Suppressor macrophage treated with lipopolysaccharide for 4 hours (primary cell): ENCODE measurements at regions not wholly inside any gene's neighbourhood (a gene's known extent, or its start where the extent isn't known, plus 50 kb on each side); places are given as distances from the start of the nearest gene placed in this dataset.

Source experiments
- DNase-seq: peaks from one replicate; pipeline ENCODE4 v3.0.0-alpha.2; 2020

- no peak for DNase-seq
These were observed 283.8 kb downstream of the MRPL39 start for GRCh38 chr21:25323356-25323949.

DNA sequence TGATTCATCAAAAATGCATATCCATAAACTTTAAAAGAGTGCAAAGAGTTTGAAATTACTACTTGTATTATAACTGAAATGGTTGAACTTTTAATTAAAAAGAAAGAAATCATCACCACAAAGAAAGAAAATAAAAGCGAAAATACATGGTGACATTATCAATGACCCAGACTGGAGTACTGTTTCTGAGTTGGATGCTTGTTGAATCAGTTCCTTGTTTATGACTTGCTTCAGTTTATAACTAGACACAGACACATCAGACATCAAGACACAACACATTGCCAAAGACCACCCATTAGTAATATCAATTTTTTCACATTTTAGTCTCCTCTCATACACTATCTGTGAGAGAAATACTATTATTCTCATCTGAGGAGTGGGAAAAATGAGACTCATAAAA lies 293.0 kb downstream of the MRPL39 start:
- DNase-seq = peak; percentile 4

GRCh38 chr21:25313829-25314228 lies 293.5 kb downstream of the MRPL39 start:
- peak; percentile 16 for DNase-seq

- no peak for DNase-seq
These were observed 299.8 kb downstream of the MRPL39 start for GRCh38 chr21:25307489-25307888.

- no peak for DNase-seq
These were observed 302.7 kb downstream of the MRPL39 start for GRCh38 chr21:25304611-25305010.

DNA sequence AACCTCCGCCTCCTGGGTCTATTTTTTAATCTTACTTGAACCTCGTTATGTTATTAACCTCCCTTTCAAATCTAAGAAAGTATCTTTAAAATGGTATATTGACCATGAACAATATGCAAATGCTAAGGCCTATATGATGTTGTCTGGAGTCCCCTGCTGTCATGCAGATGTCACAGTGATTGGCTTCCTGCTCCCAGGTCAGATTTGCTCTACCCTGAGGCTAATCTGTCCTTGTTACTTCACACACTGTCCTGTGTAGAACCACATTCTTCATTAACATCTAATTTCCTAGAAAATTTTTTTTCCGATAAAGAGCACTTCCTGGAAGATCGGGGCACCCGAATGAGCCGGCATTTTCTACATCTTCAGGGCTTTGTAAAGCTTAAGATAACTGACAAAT lies 306.6 kb downstream of the MRPL39 start:
- no peak for DNase-seq

GRCh38 chr21:25298512-25299491 lies 308.5 kb downstream of the MRPL39 start:
- no peak for DNase-seq

GRCh38 chr21:25297117-25297516 lies 310.2 kb downstream of the MRPL39 start:
- DNase-seq = no peak

DNA sequence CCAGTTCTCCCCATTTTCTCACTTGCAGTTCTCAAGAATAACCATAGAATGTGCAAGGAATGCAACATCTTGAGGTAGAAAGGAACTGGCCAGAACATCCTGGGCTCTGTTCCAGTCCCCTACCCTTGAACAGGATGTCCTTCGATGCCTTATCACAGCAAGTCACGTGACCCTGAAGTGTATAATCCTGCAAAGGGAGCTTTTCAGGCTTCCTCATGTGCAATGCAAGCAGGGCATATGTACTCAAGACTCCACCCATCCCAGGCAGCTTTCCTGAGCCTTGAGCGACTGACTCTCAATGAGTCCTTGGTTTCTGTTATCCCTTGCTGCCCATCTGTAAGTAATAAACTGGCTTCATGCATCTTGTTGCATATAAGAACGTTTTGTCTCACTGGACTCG lies 311.0 kb downstream of the MRPL39 start:
- no peak for DNase-seq

DNA sequence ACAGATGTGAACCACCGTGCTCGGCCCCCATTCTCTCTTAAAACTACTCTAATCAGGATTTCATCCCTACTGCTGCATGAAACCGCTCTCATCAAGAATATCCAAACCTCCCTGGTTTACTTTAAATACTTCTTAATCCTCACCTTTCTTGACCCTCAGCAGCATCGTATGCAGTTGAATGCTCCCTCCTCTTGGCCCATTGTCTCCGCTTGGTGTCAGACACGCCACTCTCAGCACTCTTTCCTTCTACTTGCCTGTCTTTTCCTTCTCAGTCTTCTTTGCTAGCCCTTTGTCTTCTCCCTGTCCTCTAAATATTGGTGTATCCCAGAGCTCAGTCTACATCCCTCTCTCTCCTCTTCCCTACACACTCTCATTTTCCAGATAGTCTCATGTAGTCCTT lies 314.9 kb downstream of the MRPL39 start:
- DNase-seq = no peak

DNA sequence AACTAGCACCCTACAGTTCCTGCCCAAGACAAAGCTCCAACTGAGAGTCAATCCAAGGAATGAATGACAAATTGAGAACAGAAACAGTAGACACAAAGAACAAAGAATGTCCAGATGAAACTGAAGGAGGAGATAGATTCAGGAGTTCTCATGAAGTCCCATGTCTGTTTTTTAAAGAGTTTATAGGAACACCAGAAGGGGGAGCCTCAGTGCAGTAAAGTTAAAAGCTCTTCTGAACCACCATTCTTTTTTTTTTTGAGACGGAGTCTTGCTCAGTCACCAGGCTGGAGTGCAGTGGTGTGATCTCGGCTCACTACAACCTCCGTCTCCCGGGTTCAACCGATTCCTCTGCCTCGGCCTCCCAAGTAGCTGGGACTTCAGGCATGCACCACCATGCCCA lies 323.6 kb downstream of the MRPL39 start:
- DNase-seq = peak; percentile 38

- DNase-seq = no peak
These were observed 326.1 kb downstream of the MRPL39 start for GRCh38 chr21:25281134-25281533.

DNA sequence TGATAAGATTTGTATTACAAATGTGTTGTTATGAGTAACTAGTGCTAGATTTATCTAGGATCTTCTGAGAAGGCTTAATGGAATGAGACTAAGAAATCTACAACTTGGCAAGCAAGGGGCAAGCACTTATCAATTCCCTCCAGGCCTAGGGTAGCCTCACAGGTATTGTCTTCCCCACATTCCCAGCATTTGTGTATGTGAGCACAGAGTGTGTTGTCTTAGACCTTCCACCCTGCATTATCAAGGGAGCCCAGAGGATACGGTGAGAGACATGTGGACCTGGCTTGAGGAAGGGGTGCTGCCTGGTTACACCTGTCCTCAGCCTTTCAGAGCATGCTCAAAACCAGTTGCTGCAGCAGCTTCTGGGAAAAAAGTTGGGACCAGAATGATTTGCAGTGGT lies 327.2 kb downstream of the MRPL39 start:
- DNase-seq = no peak

DNA sequence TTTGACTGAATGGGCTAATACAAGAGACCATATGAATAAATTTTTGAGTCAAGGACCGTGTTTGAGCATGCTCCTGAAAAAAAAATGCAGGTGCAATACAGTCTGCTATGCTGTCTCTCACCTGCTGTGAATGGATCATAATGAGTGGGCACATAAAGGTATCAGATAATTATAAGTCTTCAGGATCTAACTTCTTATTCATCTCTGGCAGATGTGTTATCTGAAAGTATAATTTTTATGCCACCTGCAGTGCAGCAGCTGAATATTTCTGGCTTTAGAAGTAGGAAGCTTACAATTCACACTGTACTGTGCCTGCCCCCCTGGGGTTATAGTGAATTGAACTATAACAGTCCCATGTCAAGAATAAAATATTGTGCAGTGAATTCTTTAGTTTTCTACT lies 333.3 kb downstream of the MRPL39 start:
- DNase-seq = no peak

- DNase-seq = no peak
These were observed 352.6 kb downstream of the MRPL39 start for GRCh38 chr21:25254491-25255174.

DNA sequence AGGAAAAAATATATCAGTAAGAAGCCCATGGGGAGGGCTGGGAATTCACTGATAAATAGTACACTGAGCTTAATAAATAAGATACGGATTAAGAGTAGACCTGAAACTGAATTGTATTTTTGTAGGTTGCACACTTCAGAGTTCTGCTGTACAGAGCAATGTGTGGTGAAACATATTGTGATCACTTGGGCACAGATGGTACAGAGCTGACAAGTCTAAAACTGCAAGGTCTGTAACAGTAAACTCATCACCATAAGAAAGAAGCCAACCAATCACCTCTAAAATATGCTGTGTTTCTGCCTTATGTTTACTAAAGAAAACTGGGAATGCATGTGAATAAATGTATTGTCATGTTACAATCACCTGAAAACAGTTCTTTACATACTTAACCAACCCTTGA lies 360.7 kb downstream of the MRPL39 start:
- DNase-seq = no peak

GRCh38 chr21:25244735-25245134 lies 362.5 kb downstream of the MRPL39 start:
- no peak for DNase-seq

DNA sequence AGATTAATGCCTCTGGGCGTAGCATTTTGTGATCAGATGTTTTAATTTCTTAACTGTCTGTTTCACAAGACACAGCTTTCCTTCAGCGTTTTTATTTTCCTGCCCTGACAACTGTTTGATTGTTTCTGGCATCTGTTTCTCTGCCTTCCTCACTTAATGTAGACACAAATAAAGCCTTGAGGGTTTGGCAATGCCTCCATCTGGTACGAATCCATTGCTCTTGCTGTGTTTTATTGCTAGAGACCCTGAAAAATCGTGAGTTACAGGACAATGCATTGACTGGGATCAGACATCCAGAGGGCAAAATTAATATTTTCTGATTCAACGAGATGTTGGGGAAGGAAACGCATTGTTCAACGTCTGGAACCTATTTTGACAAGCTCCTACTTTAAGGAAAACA lies 363.5 kb downstream of the MRPL39 start:
- DNase-seq = no peak

DNA sequence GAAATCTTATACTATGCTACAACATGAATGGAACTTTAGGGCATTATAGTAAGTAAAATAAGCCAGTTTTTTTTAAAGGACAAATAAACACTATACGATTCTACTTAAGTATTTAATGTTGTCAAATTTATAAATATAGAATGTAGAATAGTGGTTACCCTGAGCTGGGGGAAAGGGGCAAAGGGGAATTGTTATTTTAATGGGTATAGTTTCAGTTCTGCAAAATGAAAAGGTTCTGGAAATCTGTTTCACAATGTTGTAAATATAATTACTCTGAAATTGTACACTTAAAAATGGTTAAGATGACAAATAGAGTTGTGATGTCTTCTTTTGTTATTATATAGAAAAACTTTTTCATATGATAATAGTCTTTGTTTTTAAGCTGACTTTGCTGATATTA lies 366.3 kb downstream of the MRPL39 start:
- no peak for DNase-seq

DNA sequence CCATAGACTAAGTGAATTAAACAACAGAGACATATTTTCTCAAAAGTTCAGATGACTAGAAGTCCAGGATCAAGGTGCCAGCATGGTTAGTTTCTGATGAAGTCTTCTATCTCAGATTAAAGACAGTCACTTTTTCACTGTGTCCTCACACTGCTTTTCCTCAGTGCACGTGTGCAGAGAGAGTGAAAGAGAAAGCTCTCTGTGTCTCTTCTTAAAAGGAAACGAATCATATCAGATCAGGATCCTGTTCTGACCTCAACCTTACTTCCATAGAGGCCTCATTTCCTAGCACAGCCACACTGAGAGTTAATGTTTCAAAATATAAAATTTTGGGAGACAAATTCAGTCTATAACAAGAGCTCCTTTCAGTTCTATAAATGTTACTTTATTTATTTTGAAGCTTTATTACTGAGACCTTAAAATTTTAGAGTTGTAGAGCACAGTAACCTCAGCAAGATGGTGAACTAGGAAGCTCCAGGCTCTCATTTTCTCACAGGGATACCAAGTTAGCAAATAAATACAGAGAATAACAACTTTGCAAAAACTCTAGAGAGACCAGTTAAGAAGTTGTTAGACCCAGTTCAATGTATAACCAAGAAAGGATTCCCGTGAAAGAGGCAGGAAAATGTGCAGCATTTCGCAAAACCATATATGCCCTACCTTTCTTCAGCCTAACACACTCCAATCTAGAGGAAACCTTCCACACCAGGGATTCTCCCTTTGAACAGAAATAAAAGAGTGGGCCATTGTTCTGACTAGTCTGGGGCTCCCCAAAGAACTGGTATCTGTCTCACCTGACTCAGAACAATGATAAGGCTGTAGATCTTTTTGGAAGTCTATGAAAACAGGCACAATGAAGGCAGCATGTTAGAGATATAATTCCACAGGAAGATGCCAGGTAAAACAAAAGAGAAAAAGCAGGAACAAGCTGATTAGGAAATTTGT lies 372.2 kb downstream of the MRPL39 start:
- peak; percentile 0 for DNase-seq

DNA sequence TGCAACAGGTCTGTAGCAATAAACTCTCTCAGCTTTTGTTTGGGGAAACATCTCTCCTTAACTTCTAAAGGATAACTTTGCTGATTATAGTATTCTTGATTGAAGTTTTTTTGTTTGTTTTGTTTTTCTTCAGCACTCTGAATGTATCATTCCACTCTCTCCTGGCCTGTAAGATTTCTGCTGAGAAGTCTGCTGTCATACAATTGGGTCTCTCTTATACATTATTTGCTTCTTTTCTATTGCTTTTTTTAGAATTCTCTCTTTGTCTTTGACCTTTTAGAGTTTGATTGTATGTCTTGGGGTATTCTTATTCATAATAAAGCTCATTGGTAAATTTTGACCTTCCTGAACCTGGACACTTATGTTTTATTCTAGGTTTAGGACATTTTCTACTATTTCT lies 386.3 kb downstream of the MRPL39 start:
- no peak for DNase-seq

DNA sequence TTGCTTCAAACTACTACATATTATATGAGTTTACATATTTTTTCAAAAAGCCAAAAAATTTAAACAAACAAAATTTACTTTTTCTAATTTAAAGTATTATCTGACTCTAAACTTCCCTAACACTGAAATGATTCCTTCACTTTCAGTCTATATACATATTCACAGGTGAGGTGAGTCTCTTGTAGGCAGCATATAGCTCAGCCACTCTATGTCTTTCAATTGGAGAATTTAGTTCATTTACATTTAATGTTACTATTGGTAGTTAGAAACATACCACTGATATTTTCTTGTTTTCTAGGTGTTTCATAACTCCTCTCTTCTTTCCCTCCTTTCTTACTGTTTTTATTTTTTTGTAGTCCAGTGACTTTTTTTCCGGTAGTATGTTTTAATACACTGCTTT lies 387.1 kb downstream of the MRPL39 start:
- DNase-seq = no peak
